ENCODE measurements at regions not wholly inside any gene's neighbourhood (a gene's known extent, or its start where the extent isn't known, plus 50 kb on each side); places are given as distances from the start of the nearest gene placed in this dataset.

- no peak for DNase-seq (ENCODE audit: low spot score)
These were observed 321.8 kb upstream of the PRDM1 start for GRCh38 chr6:105764315-105764714.

DNA sequence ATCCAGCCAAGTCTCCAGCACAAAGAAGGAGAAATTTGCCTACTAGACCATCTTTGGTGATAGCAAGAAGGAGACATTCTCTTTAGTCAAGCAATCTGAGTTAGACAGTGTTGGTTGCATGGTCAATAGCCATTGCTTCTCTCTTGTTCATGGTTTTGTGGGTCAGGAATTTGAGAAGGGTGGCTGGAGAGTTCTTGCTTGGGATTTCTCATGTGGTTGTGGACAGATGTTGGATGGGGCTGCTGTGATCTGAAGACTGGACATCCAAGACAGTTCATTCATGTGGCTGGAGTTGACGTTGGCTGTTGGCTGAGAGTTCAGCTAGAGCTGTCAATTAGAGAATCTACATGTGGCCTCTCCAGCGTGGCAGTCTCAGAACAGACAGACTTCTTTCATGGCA lies 322.3 kb upstream of the PRDM1 start:
- DNase-seq (ENCODE audit: low spot score), result no peak

DNA sequence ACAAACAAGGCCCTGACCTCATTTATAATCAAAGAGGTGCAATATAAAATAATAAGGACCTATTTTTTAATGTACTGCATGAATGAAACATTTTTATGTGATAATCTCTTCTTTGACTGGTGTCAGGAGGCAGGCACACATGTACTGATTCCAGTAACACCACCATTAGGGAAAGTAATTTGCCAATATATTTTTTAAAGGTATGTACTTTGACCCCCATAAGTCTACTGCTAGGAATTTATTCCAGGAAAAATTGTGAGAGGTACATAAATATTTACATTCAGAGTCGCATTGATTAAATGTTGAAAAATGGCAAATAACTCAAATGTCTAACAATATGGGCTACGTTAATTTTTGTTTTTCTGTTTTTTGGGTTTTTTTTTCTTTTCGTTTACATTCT lies 325.4 kb upstream of the PRDM1 start:
- DNase-seq (ENCODE audit: low spot score), result no peak

GRCh38 chr6:105759946-105760345 lies 326.2 kb upstream of the PRDM1 start:
- no peak for DNase-seq (ENCODE audit: low spot score)

GRCh38 chr6:105759015-105759414 lies 327.1 kb upstream of the PRDM1 start:
- no peak for DNase-seq (ENCODE audit: low spot score)

- no peak for DNase-seq (ENCODE audit: low spot score)
These were observed 328.5 kb upstream of the PRDM1 start for GRCh38 chr6:105757512-105758200.

- DNase-seq (ENCODE audit: low spot score), result no peak
These were observed 330.3 kb upstream of the PRDM1 start for GRCh38 chr6:105755885-105756284.

DNA sequence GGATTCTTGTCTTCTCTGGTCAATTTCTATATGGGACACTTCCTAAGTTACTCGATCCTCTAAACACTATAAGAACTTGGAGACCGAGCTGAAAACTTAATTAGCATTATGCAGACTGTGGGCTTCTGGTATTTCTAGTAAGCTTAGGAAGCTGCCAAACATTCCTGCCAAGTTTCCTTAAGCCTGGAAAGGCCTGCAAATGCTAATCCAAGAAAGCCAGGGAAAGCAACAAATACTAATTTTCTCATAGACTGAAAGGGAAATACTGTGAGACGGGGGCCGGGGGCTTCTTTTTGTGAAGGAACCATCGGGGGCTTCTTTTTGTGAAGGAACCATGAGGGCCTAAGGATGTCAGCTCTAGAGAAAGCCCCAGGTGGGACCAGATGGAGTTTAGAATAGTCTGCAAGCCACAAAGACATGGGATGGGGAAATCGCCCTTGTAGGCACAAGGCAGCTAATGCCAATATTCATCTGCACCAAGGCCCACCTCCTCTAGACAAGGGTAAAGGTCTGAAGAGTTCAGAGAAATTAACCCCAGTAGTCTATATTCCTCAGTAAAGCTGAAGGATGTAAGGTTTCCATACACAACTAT lies 332.4 kb upstream of the PRDM1 start:
- DNase-seq (ENCODE audit: low spot score), result no peak

- no peak for DNase-seq (ENCODE audit: low spot score)
These were observed 332.9 kb upstream of the PRDM1 start for GRCh38 chr6:105753207-105753606.

GRCh38 chr6:105750089-105750488 lies 336.0 kb upstream of the PRDM1 start:
- no peak for DNase-seq (ENCODE audit: low spot score)

DNA sequence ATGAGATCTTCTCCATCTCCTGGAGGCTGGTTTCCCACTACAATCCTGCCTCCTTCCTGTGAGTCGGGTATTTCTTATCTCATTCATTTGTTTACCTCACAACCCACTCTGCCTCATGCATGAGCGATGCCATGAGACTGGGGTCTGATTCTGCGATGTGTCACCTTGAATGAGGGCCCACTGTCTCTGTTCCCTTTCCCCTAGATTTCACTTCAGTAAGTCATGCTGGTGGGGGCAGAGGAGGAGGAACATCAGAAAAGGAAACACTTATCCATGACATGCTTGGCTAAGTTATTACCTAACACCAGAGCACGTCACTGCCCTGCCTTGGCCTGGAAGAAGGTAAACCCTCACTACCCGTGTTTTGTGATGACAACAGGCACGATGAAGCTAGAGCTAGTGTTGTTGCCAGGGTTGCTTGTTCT lies 337.4 kb upstream of the PRDM1 start:
- no peak for DNase-seq (ENCODE audit: low spot score)

GRCh38 chr6:105747823-105748405 lies 338.2 kb upstream of the PRDM1 start:
- DNase-seq (ENCODE audit: low spot score), result no peak

- DNase-seq (ENCODE audit: low spot score), result no peak
These were observed 339.6 kb upstream of the PRDM1 start for GRCh38 chr6:105746509-105746908.

DNA sequence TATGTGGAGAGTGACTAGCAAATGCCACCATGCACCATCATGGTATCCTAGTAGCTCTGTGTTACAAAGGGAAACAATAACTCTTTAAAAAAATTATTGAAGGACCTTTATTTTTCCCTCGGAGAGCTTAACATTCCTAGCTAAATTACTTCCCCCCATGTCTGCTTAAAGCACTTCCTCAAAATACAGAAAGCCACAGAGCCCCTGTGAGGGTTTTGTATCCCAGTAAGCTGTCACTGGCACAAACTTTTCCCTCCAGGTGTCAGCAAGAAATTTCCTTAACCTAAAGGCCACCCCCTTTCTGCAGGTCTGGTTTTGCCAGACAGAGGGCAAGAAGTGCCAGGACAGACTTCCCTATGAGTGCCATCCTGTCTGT lies 340.0 kb upstream of the PRDM1 start:
- DNase-seq (ENCODE audit: low spot score), result no peak

- DNase-seq (ENCODE audit: low spot score), result no peak
These were observed 340.5 kb upstream of the PRDM1 start for GRCh38 chr6:105745464-105746129.

- no peak for DNase-seq (ENCODE audit: low spot score)
These were observed 341.3 kb upstream of the PRDM1 start for GRCh38 chr6:105744815-105745214.

GRCh38 chr6:105740946-105741645 lies 338.2 kb upstream of the PREP start:
- DNase-seq (ENCODE audit: low spot score), result no peak

DNA sequence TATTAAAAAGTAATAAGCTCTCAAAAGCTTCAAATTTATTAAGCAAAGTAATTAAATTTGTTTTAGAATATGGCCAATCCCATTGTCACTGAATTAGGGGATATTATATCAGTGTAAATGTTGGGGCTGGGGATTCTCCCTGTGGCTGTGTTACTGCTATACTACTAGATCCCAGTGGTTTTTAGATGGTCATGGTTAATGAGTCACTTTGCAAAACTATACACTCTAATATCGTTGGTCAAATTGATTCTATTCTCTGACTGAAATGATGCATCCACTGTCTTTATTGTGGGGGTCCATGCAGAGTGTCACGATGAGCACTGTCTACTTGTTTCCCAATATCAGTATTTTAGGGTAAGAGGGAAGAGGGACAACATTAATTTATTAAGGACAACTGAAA lies 336.9 kb upstream of the PREP start:
- DNase-seq (ENCODE audit: low spot score), result no peak

- DNase-seq (ENCODE audit: low spot score), result no peak
These were observed 330.8 kb upstream of the PREP start for GRCh38 chr6:105733556-105734162.

- no peak for DNase-seq (ENCODE audit: low spot score)
These were observed 326.1 kb upstream of the PREP start for GRCh38 chr6:105728995-105729394.

- no peak for DNase-seq (ENCODE audit: low spot score)
These were observed 324.2 kb upstream of the PREP start for GRCh38 chr6:105726902-105727655.
